ENCODE measurements at regions not wholly inside any gene's neighbourhood (a gene's known extent, or its start where the extent isn't known, plus 50 kb on each side); places are given as distances from the start of the nearest gene placed in this dataset.

GRCh38 chr12:93154753-93155480, 222.8 kb upstream of the NUDT4 start:
- DNase-seq (ENCODE audit: low read depth in 2 of 2), result no peak

- no peak for DNase-seq (ENCODE audit: low read depth in 2 of 2)
These were observed 221.5 kb upstream of the NUDT4 start for GRCh38 chr12:93156086-93156716.

- no peak for DNase-seq (ENCODE audit: low read depth in 2 of 2)
These were observed 220.4 kb upstream of the NUDT4 start for GRCh38 chr12:93157279-93157678.

GRCh38 chr12:93158065-93158843, 219.5 kb upstream of the NUDT4 start:
- no peak for DNase-seq (ENCODE audit: low read depth in 2 of 2)

GRCh38 chr12:93163260-93164036, 214.3 kb upstream of the NUDT4 start:
- no peak for DNase-seq (ENCODE audit: low read depth in 2 of 2)

- DNase-seq (ENCODE audit: low read depth in 2 of 2), result no peak
These were observed 213.4 kb upstream of the NUDT4 start for GRCh38 chr12:93164103-93164880.

GRCh38 chr12:93165384-93165932, 212.3 kb upstream of the NUDT4 start:
- DNase-seq (ENCODE audit: low read depth in 2 of 2), result no peak

- no peak for DNase-seq (ENCODE audit: low read depth in 2 of 2)
These were observed 211.0 kb upstream of the NUDT4 start for GRCh38 chr12:93166541-93167307.

GRCh38 chr12:93167331-93167730, 210.4 kb upstream of the NUDT4 start:
- DNase-seq (ENCODE audit: low read depth in 2 of 2), result no peak

- peak in 1 of 2 experiments; percentile 7 for DNase-seq (ENCODE audit: low read depth in 2 of 2)
These were observed 209.8 kb upstream of the NUDT4 start for GRCh38 chr12:93167841-93168492.

- DNase-seq (ENCODE audit: low read depth in 2 of 2), result no peak
These were observed 209.0 kb upstream of the NUDT4 start for GRCh38 chr12:93168751-93169150.

GRCh38 chr12:93169536-93169935, 208.2 kb upstream of the NUDT4 start:
- DNase-seq (ENCODE audit: low read depth in 2 of 2), result no peak

GRCh38 chr12:93170928-93171327, 206.8 kb upstream of the NUDT4 start:
- DNase-seq (ENCODE audit: low read depth in 2 of 2), result no peak

- DNase-seq (ENCODE audit: low read depth in 2 of 2), result no peak
These were observed 204.4 kb upstream of the NUDT4 start for GRCh38 chr12:93173178-93173957.

GRCh38 chr12:93174048-93174447, 203.7 kb upstream of the NUDT4 start:
- no peak for DNase-seq (ENCODE audit: low read depth in 2 of 2)

GRCh38 chr12:93174473-93174872, 203.3 kb upstream of the NUDT4 start:
- no peak for DNase-seq (ENCODE audit: low read depth in 2 of 2)

- no peak for DNase-seq (ENCODE audit: low read depth in 2 of 2)
These were observed 201.6 kb upstream of the NUDT4 start for GRCh38 chr12:93176165-93176564.

GRCh38 chr12:93176610-93177126, 201.1 kb upstream of the NUDT4 start:
- DNase-seq (ENCODE audit: low read depth in 2 of 2), result no peak

All from stimulated activated CD4-positive, alpha-beta T cell treated with anti-CD3 and anti-CD28 coated beads, Interleukin-12 subunit alpha, Interleukin-12 subunit beta, amount 100 ng/mL, for 24 hours (primary cell).